NCI-H128 (cell line): ENCODE measurements at regions not wholly inside any gene's neighbourhood (a gene's known extent, or its start where the extent isn't known, plus 50 kb on each side); places are given as distances from the start of the nearest gene placed in this dataset.

Experiments
- DNase-seq: peaks from one replicate; lab custom pipeline; 2025; ENCODE audit not compliant: unreplicated experiment; lab: John Stamatoyannopoulos, UW

- DNase-seq: no peak
These were observed 1445.7 kb upstream of the CADM2 start for GRCh38 chr3:83513051-83513450.

GRCh38 chr3:83513677-83514076 lies 1445.1 kb upstream of the CADM2 start:
- no peak for DNase-seq

- DNase-seq: no peak
These were observed 1444.5 kb upstream of the CADM2 start for GRCh38 chr3:83514130-83514914.

GRCh38 chr3:83515123-83515522 lies 1443.7 kb upstream of the CADM2 start:
- no peak for DNase-seq

- DNase-seq: peak; percentile 61
These were observed 1435.2 kb upstream of the CADM2 start for GRCh38 chr3:83523470-83524073.

- no peak for DNase-seq
These were observed 1433.9 kb upstream of the CADM2 start for GRCh38 chr3:83524901-83525300.

GRCh38 chr3:83559082-83559481 lies 1399.7 kb upstream of the CADM2 start:
- no peak for DNase-seq

GRCh38 chr3:83567935-83568334 lies 1390.9 kb upstream of the CADM2 start:
- DNase-seq: no peak

GRCh38 chr3:83581546-83581945 lies 1377.2 kb upstream of the CADM2 start:
- no peak for DNase-seq

GRCh38 chr3:83601704-83602103 lies 1357.1 kb upstream of the CADM2 start:
- no peak for DNase-seq

- no peak for DNase-seq
These were observed 1336.3 kb upstream of the CADM2 start for GRCh38 chr3:83622526-83622925.

- DNase-seq: no peak
These were observed 1333.5 kb upstream of the CADM2 start for GRCh38 chr3:83625261-83625660.

- no peak for DNase-seq
These were observed 1330.3 kb upstream of the CADM2 start for GRCh38 chr3:83628471-83628870.

- no peak for DNase-seq
These were observed 1326.3 kb upstream of the CADM2 start for GRCh38 chr3:83632526-83632925.

GRCh38 chr3:83633758-83634157 lies 1325.0 kb upstream of the CADM2 start:
- DNase-seq: no peak

- DNase-seq: no peak
These were observed 1309.1 kb upstream of the CADM2 start for GRCh38 chr3:83649692-83650091.

- DNase-seq: no peak
These were observed 1303.7 kb upstream of the CADM2 start for GRCh38 chr3:83655083-83655482.

GRCh38 chr3:83662381-83662960 lies 1296.3 kb upstream of the CADM2 start:
- no peak for DNase-seq

GRCh38 chr3:83670416-83670815 lies 1288.4 kb upstream of the CADM2 start:
- DNase-seq: no peak

- no peak for DNase-seq
These were observed 1274.7 kb upstream of the CADM2 start for GRCh38 chr3:83683937-83684598.

GRCh38 chr3:83706669-83707068 lies 1252.1 kb upstream of the CADM2 start:
- no peak for DNase-seq

GRCh38 chr3:83715307-83715706 lies 1243.5 kb upstream of the CADM2 start:
- DNase-seq: no peak
